GM23338 (cell line): ENCODE measurements at regions not wholly inside any gene's neighbourhood (a gene's known extent, or its start where the extent isn't known, plus 50 kb on each side); places are given as distances from the start of the nearest gene placed in this dataset.
A peak's percentile ranks its signal among the peaks of the same experiment; 100 is the strongest.

Experiments used
- ATAC-seq: fragments of 200-7000 bp; cut with Tn5 transposase; 3 replicates; pipeline ENCODE4 v1.9.1; 2020
- DNase-seq: peaks from one replicate; pipeline ENCODE4 v3.0.0-alpha.2; 2015; ENCODE audit warnings: low spot score
- H2AFZ ChIP-seq: fragments of 200-600 bp; sonication (generic); 2 replicates; pipeline ENCODE4 v1.8.0; 2016; ENCODE audit warnings: antibody characterized with exemption, mild to moderate bottlenecking, moderate library complexity
- H3F3A ChIP-seq: fragments of 200-600 bp; sonication (generic); replicated peaks from 2 replicates; pipeline ENCODE4 v1.8.0; 2017; ENCODE audit warnings: antibody characterized with exemption, mixed run types, low read depth
- H3K27ac ChIP-seq: fragments of 200-600 bp; sonication (generic); 2 replicates; pipeline ENCODE4 v1.6.1; 2016; ENCODE audit warnings: low read depth
- H3K27me3 ChIP-seq: fragments of 200-600 bp; sonication (generic); 2 replicates; pipeline ENCODE4 v1.8.0; 2016; ENCODE audit warnings: mild to moderate bottlenecking, mixed run types, moderate library complexity; ENCODE audit not compliant: insufficient read depth
- H3K36me3 ChIP-seq: fragments of 200-600 bp; sonication (generic); 2 replicates; pipeline ENCODE4 v1.8.0; 2016; ENCODE audit warnings: mild to moderate bottlenecking; ENCODE audit not compliant: insufficient read depth
- H3K4me1 ChIP-seq: fragments of 200-600 bp; sonication (generic); 2 replicates; pipeline ENCODE4 v1.8.0; 2016; ENCODE audit warnings: mild to moderate bottlenecking, moderate library complexity; ENCODE audit not compliant: insufficient read depth
- H3K4me2 ChIP-seq: fragments of 200-600 bp; sonication (generic); 2 replicates; pipeline ENCODE4 v1.7.1; 2017; ENCODE audit warnings: mixed run types
- H3K4me3 ChIP-seq: fragments of 200-600 bp; sonication (generic); 2 replicates; pipeline ENCODE4 v1.6.1; 2016; ENCODE audit warnings: mixed run types
- H3K79me2 ChIP-seq: fragments of 200-600 bp; sonication (generic); replicated peaks from 2 replicates; pipeline ENCODE4 v1.8.0; 2017; ENCODE audit warnings: mild to moderate bottlenecking; ENCODE audit not compliant: insufficient read depth
- H3K9me2 ChIP-seq: fragments of 200-600 bp; sonication (generic); 2 replicates; pipeline ENCODE4 v1.8.0; 2017; ENCODE audit not compliant: insufficient read depth
- H4K20me1 ChIP-seq: fragments of 200-600 bp; sonication (generic); replicated peaks from 2 replicates; pipeline ENCODE4 v1.8.0; 2017; ENCODE audit warnings: mild to moderate bottlenecking; ENCODE audit not compliant: insufficient read depth
- H3K27ac Mint-ChIP-seq: 2 replicates; pipeline ENCODE4 v1.8.0; 2020; ENCODE audit warnings: inconsistent platforms, mild to moderate bottlenecking, moderate library complexity, mixed read lengths
- H3K27me3 Mint-ChIP-seq: 3 replicates; pipeline ENCODE4 v1.8.0; 2022; ENCODE audit warnings: low read depth, mild to moderate bottlenecking, moderate library complexity, mixed read lengths, inconsistent platforms; ENCODE audit not compliant: insufficient read depth, poor library complexity
- H3K36me3 Mint-ChIP-seq: 3 replicates; pipeline ENCODE4 v1.8.0; 2021; ENCODE audit warnings: low read depth, mild to moderate bottlenecking, inconsistent platforms, moderate library complexity, mixed read lengths
- H3K4me1 Mint-ChIP-seq: 3 replicates; pipeline ENCODE4 v1.8.0; 2020; ENCODE audit warnings: mild to moderate bottlenecking, inconsistent platforms, mixed read lengths
- H3K4me3 Mint-ChIP-seq: 3 replicates; pipeline ENCODE4 v1.8.0; 2021; ENCODE audit warnings: moderate library complexity, mild to moderate bottlenecking, inconsistent platforms, mixed read lengths
- H3K9me3 Mint-ChIP-seq: 3 replicates; pipeline ENCODE4 v1.8.0; 2020; ENCODE audit warnings: moderate library complexity, mild to moderate bottlenecking, inconsistent platforms, mixed read lengths
- CREB1 ChIP-seq: fragments of 250-450 bp; sonication (Bioruptor Pico); IDR thresholded peaks from 2 replicates; pipeline ENCODE4 v1.5.0; 2020; ENCODE audit warnings: low read depth, mild to moderate bottlenecking, moderate library complexity
- CTCF ChIP-seq, 2 experiments: fragments of 200-600 bp in 1 of 2; sonication (generic) in 1 of 2; conservative IDR thresholded peaks; 2 replicates each; pipeline versions ENCODE4 v1.5.1 to v1.6.1; 2016 to 2017; ENCODE audit warnings: antibody characterized with exemption in 2 of 2, low read depth in 2 of 2, mild to moderate bottlenecking in 2 of 2, moderate library complexity in 1 of 2
- EZH2 ChIP-seq: fragments of 200-600 bp; sonication (generic); IDR thresholded peaks from one replicate; pipeline ENCODE4 v1.8.0; 2017; ENCODE audit warnings: antibody characterized with exemption, mild to moderate bottlenecking, low read depth; ENCODE audit not compliant: unreplicated experiment
- EZH2phosphoT487 ChIP-seq: fragments of 200-600 bp; sonication (generic); IDR thresholded peaks from one replicate; pipeline ENCODE4 v1.8.1; 2018; ENCODE audit warnings: antibody characterized with exemption; ENCODE audit not compliant: unreplicated experiment
- JUNB ChIP-seq: IDR thresholded peaks from one replicate; pipeline ENCODE4 v1.6.1; 2016; ENCODE audit warnings: antibody characterized with exemption; ENCODE audit not compliant: unreplicated experiment
- NANOG ChIP-seq: IDR thresholded peaks from 2 replicates; pipeline ENCODE4 v1.6.1; 2016; ENCODE audit warnings: antibody characterized with exemption, borderline replicate concordance
- POLR2AphosphoS5 ChIP-seq: IDR thresholded peaks from 2 replicates; pipeline ENCODE4 v1.6.1; 2016; ENCODE audit warnings: antibody characterized with exemption, low read depth
- STAT1 ChIP-seq: IDR thresholded peaks from one replicate; pipeline ENCODE4 v1.6.1; 2016; ENCODE audit warnings: antibody characterized with exemption; ENCODE audit not compliant: unreplicated experiment
- ZNF114 ChIP-seq: fragments of 250-450 bp; sonication (Bioruptor Pico); IDR thresholded peaks from 2 replicates; pipeline ENCODE4 v1.5.0; 2020; ENCODE audit warnings: mild to moderate bottlenecking, moderate library complexity
- ZNF331 ChIP-seq: fragments of 250-450 bp; sonication (Bioruptor Pico); IDR thresholded peaks from 2 replicates; pipeline ENCODE4 v1.5.0; 2020; ENCODE audit warnings: low read depth, mild to moderate bottlenecking, moderate library complexity
- ZNF462 ChIP-seq: fragments of 250-450 bp; sonication (Bioruptor Pico); IDR thresholded peaks from 2 replicates; pipeline ENCODE4 v1.5.0; 2020; ENCODE audit warnings: mild to moderate bottlenecking, moderate library complexity
- TF ChIP-seq, protein P1 (sequence below): IDR thresholded peaks from 2 replicates; pipeline ENCODE4 v1.6.1; 2016; ENCODE audit warnings: antibody characterized with exemption

GRCh38 chr7:81549484-81550016 is 220.3 kb downstream of the HGF start:
- Histone ChIP-seq H3K79me2 (no peaks in the 10 kb centered on the region), H3K4me3 (no peak overlapping the region), H3K9me2 (no peaks in the 10 kb centered on the region), H3F3A (no peaks in the 10 kb centered on the region), H3K36me3 (peaks cover 10% of the 10 kb centered on the region; the same call in 1 of the 2 replicates), H4K20me1 (no peaks in the 10 kb centered on the region), H3K4me2 (0 out of 2 replicates have a peak overlapping the region, but pooled peaks have one; percentile 12), H3K4me1 (peaks cover 6% of the 10 kb centered on the region; the same call in 1 of the 2 replicates), H3K27me3 (no peaks in the 10 kb centered on the region), H2AFZ (0 out of 2 replicates have a peak overlapping the region, but pooled peaks have one; percentile 20), H3K27ac (peak overlapping the region; percentile 92)
- H3K36me3 Mint-ChIP-seq: peaks cover 21% of the 10 kb centered on the region
- DNase-seq (peak; percentile 61), ATAC-seq (peak; percentile 77)
- H3K9me3 Mint-ChIP-seq: peaks cover 17% of the 10 kb centered on the region
- peaks cover 25% of the 10 kb centered on the region for H3K4me1 Mint-ChIP-seq
- TF ChIP-seq NANOG (peak; percentile 18; the same call in 1 of the 2 replicates), EZH2phosphoT487 (no peak)
- H3K4me3 Mint-ChIP-seq: no peak overlapping the region
- H3K27me3 Mint-ChIP-seq: no peaks in the 10 kb centered on the region
- peak overlapping the region; percentile 81 for H3K27ac Mint-ChIP-seq

- H3K4me1 ChIP-seq: no peaks in the 10 kb centered on the region
- H4K20me1 ChIP-seq: no peaks in the 10 kb centered on the region
- Mint-ChIP-seq H3K4me3 (no peak overlapping the region), H3K9me3 (no peaks in the 10 kb centered on the region; the same call in 2 of the 3 replicates), H3K36me3 (no peaks in the 10 kb centered on the region), H3K27me3 (no peaks in the 10 kb centered on the region), H3K27ac (no peak overlapping the region), H3K4me1 (no peaks in the 10 kb centered on the region)
- no peaks in the 10 kb centered on the region for H3K36me3 ChIP-seq
- no peak for DNase-seq
- H2AFZ ChIP-seq: peak overlapping the region; percentile 81; the same call in 1 of the 2 replicates
- H3K4me3 ChIP-seq: no peak overlapping the region
- no peak overlapping the region for H3K27ac ChIP-seq
- TF ChIP-seq, protein P1, sequence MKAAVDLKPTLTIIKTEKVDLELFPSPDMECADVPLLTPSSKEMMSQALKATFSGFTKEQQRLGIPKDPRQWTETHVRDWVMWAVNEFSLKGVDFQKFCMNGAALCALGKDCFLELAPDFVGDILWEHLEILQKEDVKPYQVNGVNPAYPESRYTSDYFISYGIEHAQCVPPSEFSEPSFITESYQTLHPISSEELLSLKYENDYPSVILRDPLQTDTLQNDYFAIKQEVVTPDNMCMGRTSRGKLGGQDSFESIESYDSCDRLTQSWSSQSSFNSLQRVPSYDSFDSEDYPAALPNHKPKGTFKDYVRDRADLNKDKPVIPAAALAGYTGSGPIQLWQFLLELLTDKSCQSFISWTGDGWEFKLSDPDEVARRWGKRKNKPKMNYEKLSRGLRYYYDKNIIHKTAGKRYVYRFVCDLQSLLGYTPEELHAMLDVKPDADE: no peak
- no peak for TF ChIP-seq CREB1 (CRISPR knock-in tag)
- no peak for TF ChIP-seq POLR2AphosphoS5
- no peak for TF ChIP-seq ZNF114
- TF ChIP-seq JUNB: no peak
- no peak for TF ChIP-seq STAT1
- TF ChIP-seq NANOG: no peak
- TF ChIP-seq ZNF462 (CRISPR knock-in tag): no peak
- TF ChIP-seq EZH2: no peak
- no peak for TF ChIP-seq CTCF (conservative IDR thresholded peaks at IDR 0.05; ENCODE audit: low read depth in 2 of 2)
- no peak for TF ChIP-seq ZNF331 (CRISPR knock-in tag)
- no peak for TF ChIP-seq EZH2phosphoT487
- no peaks in the 10 kb centered on the region for H3F3A ChIP-seq
- H3K27me3 ChIP-seq: no peaks in the 10 kb centered on the region
- no peak for ATAC-seq
- H3K9me2 ChIP-seq: no peaks in the 10 kb centered on the region
- no peaks in the 10 kb centered on the region for H3K79me2 ChIP-seq
- no peak overlapping the region for H3K4me2 ChIP-seq
Measured at GRCh38 chr7:81534996-81535395, 234.9 kb downstream of the HGF start.
